GM12892 (cell line): ENCODE measurements at regions not wholly inside any gene's neighbourhood (a gene's known extent, or its start where the extent isn't known, plus 50 kb on each side); places are given as distances from the start of the nearest gene placed in this dataset.
"Not testable (repeated sequence)": the region's sequence is repeated elsewhere in the genome, so short reads cannot be mapped to it uniquely, and the experiment has no call there.

Source experiments
- DNase-seq: peaks from one replicate; pipeline ENCODE4 v3.0.0; 2011; ENCODE audit not compliant: insufficient read length
- FAIRE-seq: peaks from 2 replicates; lab custom pipeline; 2011; peaks lifted over from hg19 to GRCh38; lab: Jason Lieb, UNC
- POLR2A ChIP-seq: IDR thresholded peaks from 2 replicates; pipeline ENCODE4 v1.6.1; 2011; ENCODE audit warnings: low read depth, low read length, control low read depth
- POLR2AphosphoS5 ChIP-seq: IDR thresholded peaks from 2 replicates; pipeline ENCODE4 v1.6.1; 2011; ENCODE audit warnings: low read depth, low read length, control low read depth
- TAF1 ChIP-seq: IDR thresholded peaks from 2 replicates; pipeline ENCODE4 v1.6.1; 2011; ENCODE audit warnings: low read depth, mild to moderate bottlenecking, control low read depth, low read length, borderline replicate concordance

DNA sequence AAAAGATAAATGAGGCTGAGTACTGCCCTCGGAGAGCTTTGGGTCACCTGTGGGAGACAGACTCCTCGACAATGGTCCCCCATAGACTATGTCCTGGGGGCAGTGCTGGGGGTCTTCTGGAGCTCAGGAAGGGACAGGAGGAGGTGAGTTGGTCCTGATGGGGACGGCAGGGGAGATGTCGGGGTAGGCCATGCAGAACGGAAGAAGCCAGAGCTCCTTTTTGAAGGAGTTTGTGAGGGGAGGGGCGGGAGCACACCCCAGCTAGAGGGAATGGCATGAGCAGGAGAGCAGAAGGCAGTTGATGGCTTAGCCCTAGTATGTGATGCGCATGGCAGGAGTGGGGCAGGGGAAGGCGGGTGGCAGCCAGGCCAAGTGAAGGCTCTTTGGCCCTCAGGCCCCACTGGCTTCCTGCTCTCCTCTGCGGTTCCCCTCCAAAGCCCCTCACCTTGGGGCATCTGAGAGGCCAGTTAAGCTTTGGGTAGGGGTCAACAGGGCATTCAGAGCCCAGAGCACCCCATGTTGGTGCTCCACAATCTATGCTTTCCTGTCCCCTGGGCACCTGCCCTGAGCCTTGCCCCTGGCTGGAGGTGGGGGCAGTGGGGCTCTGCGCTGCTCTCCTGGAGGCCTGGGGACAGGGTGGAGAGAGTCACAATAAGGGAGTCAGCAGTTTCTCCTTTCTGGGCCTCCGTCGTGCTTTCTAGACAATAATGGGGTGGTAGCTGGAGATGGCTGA, 179.3 kb downstream of the SMAD6 start:
- TF ChIP-seq TAF1: no peak
- TF ChIP-seq POLR2A: no peak
- TF ChIP-seq POLR2AphosphoS5: no peak
- FAIRE-seq (no peak), DNase-seq (no peak)

DNA sequence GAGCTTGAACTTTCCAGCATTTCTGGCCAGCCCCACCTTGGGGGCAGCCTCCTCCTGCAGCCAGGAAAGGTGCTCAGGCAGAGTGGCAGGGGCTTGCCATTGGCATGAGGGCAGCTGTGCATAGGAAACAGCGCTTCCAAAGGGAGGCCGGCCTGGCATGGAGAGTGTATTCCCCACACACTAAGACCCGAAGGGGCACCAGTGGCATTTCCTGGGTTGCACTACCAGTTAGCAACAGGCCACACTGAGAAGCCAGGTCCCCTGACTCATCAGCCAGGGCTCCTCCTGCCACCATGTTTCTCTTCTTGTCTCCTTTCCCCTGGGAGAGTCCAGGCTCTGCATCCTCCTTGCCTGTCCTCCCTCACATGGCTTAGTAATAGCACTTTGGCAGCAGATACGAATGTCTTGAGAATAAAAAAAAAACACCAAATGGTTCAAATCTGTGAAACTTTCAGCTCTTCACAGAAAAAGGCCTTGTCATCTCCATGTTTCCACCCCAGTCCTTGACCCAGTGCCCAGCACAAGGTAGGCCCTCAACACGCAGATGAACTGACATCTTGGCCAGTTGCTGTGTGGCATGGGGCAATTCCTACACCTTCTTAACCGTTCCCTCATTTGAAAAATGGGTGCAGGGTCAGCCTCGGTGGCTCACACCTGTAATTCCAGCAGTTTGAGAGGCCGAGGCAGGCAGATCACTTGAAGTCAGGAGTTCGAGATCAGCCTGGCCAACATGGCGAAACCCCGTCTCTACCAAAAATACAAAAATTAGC, 180.4 kb downstream of the SMAD6 start:
- no peak for DNase-seq
- TF ChIP-seq TAF1 (no peak), POLR2AphosphoS5 (no peak), POLR2A (no peak)
- FAIRE-seq: no peak

DNA sequence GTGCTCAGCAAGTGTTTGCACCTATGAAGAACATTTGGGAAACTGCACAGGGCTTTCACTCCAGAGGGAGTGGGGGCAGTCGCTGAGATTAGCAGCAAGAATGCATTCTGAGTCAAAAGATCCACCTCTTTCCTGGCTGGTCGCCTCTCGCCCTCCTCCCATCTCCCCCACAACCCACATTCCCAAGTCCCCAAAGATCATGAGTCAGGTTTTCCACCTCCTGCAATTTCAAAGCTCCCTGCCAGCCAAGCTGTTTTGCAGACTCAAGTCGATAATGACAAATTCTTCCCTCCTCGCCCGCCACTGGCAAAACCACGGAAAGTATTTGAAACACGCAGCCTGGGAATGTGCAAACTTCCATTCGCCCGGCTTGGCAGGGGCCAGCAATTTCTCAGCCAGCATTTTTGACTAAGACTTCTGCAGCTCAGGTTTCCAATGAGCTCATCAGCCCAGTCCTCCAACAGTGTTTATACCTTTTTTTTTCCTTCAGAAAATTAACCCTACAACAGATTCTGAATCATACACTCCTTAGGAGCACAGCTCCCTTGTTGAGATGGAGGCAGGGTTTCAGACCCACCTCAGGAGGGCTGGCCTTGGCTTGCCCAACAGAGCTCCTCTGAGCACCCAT, 181.4 kb downstream of the SMAD6 start:
- TF ChIP-seq POLR2A (no peak), TAF1 (no peak), POLR2AphosphoS5 (no peak)
- no peak for FAIRE-seq
- no peak for DNase-seq

DNA sequence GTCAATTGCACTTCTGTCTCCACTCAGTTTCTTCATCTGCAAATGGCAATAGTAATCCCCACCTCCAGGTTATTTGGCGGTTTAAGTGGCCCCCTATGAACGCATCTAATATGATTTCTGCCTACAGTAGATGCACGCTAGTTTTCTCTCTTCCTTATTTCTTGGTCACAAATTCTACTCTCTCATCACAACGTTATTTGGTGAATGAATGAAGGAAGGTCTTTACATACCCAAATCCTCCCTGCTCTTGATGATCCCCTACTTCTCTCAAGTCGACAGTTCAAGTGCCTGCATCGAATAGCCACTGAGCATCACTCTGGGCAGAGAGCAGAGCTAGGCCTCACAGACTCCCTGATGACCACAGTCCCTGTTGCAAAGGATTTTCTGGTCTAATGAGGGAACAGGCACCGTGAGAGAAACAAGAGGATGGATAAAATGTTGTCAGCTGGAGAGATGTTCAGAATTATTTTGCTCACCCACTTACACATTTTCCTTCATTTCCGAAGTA, 181.2 kb upstream of the SMAD3 start:
- FAIRE-seq (no peak), DNase-seq (no peak)
- TF ChIP-seq POLR2A (no peak), POLR2AphosphoS5 (no peak), TAF1 (no peak)

DNA sequence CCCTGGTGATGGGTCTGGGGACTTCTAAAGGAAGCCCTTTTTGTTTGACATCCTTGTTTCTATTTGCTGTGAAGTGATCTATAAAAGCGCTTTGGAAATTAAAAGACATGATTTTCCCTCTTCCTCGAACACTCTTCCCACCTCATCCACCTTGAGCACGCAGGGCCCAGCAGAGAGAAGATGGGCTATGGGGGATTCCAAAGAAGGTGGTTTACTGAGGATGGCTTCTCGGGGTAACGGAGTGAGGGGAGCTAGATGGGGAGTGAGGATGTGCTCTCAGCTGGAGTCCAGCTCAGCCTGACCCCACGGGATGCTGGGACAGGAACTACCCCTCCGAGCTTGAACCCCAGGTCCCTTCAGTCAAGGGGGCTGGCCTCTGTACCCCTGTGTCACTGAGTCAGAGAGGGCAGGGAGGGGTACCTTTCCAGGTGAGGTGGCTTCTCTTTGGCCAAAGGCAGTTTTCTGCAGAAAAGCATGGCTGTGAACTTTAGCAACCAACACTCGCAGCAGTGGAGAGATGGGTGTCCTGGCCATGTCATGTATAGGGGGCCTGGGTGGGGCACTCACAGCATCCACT, 180.7 kb upstream of the SMAD3 start:
- no peak for DNase-seq
- TF ChIP-seq POLR2A: no peak
- no peak for TF ChIP-seq TAF1
- TF ChIP-seq POLR2AphosphoS5: no peak
- FAIRE-seq: no peak

DNA sequence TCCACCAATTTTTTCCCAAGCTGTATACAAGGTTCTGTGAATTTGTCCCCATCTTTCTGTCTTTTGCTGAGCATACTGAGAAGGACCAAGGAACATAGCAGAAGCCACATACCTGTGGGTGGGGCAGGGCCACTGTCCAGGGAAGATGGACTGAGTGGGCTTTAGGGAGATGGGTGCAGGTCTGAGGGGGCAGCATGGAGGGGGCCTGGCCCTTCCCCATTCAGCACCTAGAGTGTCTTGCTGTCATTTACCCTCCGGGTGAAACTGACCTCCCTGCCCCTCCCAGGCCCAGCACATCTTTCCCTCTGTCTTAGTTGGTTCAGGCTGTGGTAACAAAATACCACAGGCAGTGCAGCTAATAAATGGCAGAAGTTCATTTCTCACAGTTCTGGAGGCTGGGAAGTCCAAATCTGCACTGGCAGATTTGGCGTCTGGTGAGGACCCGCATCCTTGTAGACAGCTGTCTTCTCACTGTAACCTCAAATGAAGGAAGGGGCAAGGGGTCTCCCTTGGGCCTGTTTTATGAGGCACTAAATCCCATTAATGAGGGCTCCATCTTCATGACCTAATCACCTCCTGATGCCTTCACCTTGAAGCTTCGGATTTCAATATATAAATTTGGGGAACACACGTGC, 180.0 kb upstream of the SMAD3 start:
- DNase-seq (no peak), FAIRE-seq (no peak)
- TF ChIP-seq TAF1: no peak
- no peak for TF ChIP-seq POLR2A
- no peak for TF ChIP-seq POLR2AphosphoS5

DNA sequence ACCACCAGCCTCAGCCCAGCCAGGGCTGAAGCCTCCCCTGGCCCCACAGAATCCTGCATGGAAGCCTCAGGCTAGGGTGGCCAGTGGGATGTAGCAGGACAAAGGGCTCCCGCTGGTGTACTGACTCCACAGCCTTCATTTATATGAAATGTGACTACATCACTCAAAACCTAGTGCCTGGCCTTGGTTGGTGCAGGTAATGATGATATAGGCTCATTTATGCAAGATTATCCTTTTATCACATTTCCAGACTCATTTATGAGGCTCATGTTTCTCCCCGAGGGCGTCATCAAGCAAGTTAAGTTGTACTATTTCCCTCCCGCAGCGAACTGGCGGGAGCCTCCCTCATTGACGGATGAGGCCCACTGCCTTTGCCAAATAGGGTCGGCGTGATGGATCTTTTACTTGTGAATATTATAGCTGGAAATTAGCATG, 179.1 kb upstream of the SMAD3 start:
- TF ChIP-seq TAF1: no peak
- TF ChIP-seq POLR2A: no peak
- no peak for TF ChIP-seq POLR2AphosphoS5
- FAIRE-seq (no peak), DNase-seq (no peak)

DNA sequence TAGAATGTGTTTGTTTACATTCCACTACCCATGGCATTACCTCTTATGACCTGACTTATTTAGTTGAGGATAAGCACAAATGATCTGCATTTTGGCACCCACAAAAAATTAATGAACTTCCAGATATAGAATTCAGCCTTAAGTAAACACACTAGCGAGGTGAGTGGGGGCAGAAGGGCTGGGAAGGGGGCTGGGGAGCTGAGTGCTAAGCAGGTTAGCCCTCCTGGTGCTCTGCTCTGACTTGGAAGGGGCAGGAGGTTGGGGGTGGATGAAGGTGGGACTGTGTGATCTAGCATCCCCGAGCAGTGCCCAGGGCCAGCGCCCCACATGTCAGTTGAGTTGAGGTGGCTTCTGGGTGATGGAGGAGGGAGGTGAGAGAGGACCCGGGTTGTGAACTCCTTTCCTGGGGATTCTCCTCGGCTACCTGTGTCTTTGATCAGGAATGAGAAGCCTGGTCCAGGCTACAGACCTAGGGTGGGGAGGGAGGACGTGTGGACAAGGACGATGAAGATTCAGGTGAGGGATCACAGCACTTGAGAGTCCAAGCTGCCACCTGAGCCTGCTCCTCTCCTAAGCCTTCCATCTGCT, 178.6 kb upstream of the SMAD3 start:
- TF ChIP-seq POLR2AphosphoS5: no peak
- TF ChIP-seq TAF1: no peak
- no peak for TF ChIP-seq POLR2A
- FAIRE-seq (no peak), DNase-seq (no peak)

DNA sequence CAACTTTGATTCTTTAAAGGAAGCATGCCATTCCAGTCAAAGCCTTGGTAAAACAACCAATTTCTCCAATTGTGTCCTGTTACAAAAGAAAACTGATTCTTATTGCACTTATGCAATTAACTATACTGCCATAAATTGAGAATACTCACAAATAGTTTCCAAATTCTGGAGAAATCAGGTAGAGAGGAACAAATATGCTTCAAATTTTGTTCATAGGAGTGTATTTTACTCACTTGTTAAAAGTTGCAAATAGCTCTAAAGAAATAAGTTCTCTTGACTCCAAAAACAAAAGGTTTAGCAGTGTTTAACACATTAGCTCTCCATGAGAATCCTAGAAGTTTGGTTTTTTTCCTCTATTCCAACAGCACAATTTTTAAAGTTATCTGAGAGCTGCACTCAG, 176.1 kb upstream of the SMAD3 start:
- FAIRE-seq, DNase-seq: not testable (repeated sequence)

DNA sequence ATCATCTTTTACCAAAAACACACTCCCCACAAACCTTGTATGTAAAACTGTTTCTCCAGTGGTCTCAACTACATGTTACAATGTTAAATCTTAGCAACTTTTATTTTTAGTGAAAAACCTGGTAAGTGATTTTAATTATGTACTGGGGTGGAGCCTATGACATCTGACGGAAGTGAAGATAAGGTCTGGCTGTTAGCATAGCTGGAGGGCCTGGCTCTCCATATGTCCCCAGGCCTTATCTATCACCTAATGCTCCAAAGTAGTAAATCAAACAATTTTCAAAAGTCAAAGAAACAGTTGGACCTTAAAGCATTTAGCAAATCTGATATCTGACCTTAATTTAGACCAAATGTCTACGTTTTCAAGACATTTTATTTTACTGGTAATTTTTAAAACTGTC, 173.6 kb upstream of the SMAD3 start:
- FAIRE-seq: no peak
- DNase-seq: no peak
- no peak for TF ChIP-seq POLR2AphosphoS5
- no peak for TF ChIP-seq POLR2A
- TF ChIP-seq TAF1: no peak

DNA sequence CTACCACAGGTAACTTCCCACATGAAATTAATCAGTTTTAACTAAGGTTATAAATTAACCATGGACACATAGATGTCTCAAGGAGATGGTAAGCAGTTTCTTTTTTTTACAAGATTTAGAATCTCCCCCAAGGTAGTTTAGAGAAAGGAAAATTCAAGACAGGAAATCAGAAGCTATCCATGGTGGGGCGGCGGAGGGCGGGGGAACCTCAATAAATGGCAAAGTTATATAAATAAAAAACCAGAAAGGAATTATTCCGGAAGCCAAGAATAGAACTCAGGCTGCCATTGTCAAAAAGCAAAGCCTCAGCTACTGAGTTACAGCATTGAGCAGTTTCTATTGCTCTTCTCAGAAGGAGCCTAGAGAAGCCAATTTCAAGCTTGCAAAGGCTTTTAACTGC, 172.1 kb upstream of the SMAD3 start:
- no peak for TF ChIP-seq POLR2A
- TF ChIP-seq TAF1: no peak
- TF ChIP-seq POLR2AphosphoS5: no peak
- FAIRE-seq (no peak), DNase-seq (no peak)
